ENCODE measurements at regions not wholly inside any gene's neighbourhood (a gene's known extent, or its start where the extent isn't known, plus 50 kb on each side); places are given as distances from the start of the nearest gene placed in this dataset.
"Not testable (repeated sequence)": the region's sequence is repeated elsewhere in the genome, so short reads cannot be mapped to it uniquely, and the experiment has no call there.

DNA sequence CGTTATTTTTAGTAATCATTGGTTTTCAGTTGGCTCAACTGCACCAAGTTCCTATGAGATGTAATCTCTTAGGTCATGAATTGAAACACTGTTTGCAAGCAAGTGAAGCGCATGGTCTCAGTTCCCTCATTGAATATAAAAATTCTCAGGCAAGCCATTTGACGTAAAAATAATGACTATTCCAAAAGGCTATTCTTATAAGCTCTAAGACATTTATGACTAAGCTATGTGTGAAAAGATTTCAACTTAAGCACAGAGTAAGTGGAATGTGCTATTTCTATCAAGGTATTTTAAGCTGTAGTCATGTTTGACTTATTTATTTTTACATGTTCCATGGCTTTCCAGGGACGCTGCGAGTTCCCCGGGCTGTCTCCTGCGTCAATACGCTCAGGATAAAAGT, 248.5 kb downstream of the THBS2 start:
- no peak for DNase-seq

DNA sequence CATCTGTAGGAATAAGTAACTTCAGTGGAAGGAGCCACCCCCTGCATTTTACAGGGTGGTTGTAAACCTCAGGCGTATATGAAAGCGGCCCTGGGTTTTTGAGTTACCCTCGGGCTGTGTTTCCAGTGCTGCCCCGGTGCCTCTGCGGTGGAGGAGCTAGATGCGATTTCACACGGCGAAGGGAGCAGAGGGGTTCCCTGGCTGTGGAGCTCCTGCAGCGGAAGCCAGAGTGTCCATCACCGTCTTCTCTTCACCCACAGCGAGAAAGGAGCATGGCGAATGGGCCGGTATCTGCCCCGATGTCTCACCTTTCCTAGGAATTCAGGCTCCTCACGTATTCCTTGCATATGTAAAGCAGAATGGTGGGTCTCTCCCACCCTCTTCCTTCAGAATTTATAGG, 253.6 kb downstream of the THBS2 start:
- DNase-seq = no peak

DNA sequence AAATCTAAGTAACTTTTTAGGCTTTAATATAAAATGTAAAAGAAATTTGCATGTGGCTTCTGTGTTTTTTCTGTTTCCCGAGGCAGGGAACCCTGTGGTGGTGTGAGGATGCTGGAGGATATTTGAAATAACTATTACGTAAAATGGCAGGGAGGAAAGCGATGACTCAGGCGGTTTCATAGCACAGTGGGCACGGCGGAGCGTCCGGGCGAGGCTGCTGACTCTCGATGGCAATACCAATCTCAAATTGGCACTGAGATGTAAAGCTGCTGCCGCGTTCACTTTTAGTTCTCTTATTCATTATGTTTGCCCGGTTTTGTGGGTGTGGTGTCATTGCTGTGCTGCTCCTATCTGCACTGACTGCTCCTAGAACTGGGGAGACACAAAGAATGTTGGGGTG, 254.3 kb downstream of the THBS2 start:
- DNase-seq = no peak

DNA sequence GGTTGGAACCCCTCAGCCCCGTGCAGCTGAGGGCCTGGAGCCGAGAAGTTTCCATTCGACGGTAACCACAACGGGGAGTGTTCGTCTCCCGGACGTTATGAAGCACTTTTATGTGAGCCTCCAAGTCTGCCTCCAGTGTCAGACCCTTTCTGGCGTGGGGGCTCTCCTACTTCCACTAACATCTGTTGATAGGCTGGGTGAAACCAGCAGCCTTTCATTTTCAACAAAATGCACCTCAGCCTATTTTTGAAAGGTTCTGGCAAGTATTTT, 257.4 kb downstream of the THBS2 start:
- no peak for DNase-seq

DNA sequence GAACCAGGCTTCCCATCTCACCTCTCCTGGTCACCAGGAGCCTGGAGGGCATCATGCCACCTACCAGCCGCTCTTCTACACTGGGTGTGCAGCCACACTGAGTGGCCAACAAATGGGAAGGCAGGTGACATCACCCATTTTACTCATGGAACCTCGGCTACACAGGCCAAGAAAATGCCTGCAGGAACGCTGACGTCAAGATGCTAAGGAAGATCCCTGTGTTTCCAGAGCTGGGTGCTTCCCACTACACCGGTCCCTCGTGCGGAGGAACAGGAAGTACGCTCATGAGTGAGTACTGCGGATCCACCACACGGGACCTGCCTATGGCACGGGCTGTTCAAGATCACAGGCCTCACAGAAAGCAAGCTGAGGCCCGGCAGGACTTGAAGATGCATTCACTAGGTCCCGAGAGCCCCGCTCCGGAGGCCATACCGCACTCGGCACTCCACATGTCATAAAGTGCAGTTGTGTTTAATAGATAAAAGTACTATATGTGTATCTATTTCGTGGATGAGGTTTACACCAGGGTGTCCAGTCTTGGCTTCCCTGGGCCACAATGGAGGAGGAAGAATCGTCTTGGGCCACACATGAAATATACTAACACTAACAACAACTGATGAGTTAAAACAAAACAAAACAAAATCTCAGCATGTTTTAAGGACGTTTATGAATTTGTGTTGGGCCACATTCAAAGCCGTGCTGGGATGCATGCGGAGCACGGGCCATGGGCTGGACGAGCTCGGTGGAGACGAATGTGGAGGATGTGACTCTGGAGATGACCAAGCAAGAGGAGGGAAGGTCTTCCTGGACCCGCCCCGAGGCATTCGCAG, 257.9 kb downstream of the THBS2 start:
- no peak for DNase-seq

DNA sequence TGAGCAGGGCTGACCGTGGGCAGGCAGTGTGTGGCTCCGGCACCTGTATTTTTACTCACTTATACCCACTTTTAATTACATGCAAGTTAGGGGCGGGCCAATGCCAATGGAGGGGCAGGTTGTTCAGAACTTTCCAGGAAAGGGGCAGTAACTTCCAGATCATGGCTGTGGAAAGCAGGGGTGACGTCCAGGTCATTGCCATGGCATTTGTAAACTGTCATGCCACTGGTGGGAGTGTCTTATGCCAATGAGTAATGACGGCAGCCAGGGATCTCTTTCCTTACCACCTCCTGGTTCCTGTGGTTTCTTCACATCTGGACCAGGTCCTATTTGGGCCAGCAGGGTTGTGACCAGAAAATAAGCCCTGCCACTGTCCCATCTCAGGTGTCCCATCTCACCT, 258.7 kb downstream of the THBS2 start:
- no peak for DNase-seq

DNA sequence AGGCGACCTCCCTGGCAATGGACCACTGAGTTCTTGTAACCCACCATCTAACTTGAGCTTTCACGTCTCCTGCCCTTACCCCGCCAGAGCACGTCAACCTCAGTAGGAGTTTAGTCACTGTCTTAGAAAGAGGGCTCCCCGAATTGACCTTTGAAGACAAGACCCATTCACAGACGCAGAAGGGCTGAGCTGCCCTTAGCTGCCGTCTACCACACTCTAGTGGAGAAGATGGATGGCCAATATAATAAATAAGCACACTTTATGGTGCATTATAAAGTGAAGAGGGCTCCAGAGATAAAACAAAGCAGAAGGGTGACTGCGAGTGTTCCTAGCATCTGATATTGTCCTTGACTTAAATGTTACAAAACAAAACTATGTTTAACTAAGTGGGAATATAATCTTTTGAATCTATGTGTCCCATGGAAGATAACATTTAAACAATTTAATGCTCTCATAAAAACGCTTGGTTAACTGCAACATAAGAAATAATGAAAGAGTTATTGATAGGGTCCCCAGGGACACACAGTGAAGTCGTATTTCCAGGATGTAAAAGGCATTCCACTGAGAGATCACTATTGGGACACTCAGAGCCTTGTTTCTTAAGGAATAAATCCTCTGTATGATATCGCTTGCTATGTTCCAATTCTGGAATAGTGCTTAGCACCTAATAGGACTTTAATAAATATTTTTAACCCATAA, 261.1 kb downstream of the THBS2 start:
- no peak for DNase-seq

DNA sequence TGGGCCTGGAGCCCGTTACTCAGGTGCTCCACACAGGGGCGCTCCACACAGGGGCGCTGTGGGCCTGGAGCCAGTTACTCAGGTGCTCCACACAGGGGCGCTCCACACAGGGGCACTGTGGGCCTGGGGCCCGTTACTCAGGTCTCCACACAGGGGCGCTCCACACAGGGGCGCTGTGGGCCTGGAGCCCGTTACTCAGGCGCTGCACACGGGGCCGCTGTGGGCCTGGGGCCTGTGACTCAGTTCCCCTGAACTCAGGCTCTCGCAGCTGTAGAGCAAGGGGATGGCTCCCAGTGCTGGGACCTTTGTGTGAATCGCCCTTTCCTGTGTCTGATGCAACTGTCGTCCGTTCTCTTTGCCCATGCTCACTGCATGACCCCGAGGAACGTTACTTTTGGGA, 262.0 kb downstream of the THBS2 start:
- DNase-seq = not testable (repeated sequence)

DNA sequence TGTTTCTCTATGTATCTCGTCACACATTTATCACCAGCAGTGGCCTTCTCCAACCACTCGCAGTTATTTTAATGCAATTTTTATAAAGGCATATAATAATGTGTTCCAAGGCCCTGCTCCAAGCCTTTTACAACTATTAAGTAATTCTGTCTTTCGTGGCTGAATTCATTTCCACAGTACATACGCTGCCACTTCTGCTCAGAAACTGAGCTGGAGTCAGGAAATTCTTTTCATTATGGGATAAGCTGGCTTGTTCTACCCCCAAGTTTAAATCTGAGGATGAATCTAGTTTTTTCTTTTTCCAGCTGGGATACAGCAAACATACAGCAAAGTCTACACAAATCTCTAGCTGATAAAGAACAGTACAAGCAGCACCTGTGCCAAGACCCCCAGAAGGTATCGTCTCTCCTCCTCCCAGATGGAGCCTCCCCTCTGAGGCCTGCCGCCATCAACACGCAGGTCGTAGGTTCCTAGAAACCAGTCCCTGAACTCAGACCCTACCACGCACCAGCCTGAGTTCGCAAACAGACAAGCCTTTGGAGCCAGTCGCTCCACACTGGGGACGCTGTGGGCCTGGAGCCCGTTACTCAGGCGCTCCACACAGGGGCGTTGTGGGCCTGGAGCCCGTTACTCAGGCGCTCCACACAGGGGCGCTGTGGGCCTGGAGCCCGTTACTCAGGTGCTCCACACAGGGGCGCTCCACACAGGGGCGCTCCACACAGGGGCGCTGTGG, 263.5 kb downstream of the THBS2 start:
- no peak for DNase-seq

DNA sequence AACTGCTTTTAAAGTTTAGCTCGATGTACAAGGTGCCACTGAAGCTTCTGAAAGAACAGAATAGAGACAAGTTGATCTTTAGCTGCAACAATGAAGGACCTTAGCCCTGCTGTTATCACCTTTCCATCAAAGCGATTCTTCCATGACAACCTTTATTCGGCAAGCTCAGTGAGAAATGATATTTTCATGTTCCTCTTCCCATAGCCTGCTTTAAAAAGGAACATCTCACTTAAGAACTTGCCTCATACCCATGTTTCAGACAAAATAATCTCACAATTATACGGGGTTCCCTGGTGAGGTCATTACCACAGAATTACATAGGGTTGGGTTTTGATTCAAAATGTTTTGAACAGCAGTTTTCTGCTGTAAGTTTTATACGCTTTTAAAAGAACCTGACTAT, 264.2 kb downstream of the THBS2 start:
- DNase-seq = no peak

DNA sequence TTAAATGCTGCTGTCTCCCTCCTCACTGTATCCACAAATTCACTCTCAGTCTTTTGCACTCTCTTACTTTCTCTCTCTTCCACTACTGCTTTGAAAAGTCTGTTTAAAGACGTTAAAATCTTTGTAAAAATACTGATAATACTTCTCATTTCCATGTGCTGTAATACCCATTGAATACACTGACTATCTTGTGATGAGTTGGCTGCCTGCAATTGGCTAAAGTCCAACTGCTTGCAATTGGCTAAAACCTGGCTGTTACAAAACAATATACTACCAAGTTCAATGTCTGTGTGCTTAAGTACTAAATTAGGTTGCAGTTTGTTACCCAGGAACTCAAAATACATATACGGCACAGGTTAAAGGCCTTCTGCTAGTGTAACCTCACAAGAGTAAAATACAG, 264.8 kb downstream of the THBS2 start:
- no peak for DNase-seq

DNA sequence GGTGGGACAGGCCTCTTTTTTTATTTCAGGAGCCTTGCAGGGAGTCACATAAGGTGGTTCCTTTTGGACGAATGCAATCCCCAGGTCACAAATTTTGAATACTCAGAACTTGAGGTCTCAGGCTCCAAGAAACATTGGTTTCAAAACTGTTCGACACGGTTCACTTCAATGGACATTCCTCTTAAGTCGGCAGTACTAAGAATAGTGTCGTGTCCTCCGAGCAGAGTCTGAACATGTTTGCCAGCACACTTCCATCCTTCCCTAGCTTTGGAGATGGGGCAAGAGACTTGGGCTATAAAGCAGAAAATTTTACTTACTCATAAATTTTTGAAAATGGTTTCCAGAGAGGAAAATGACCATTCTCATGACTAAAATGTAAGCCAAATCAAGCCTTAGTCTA, 265.4 kb downstream of the THBS2 start:
- DNase-seq = no peak

DNA sequence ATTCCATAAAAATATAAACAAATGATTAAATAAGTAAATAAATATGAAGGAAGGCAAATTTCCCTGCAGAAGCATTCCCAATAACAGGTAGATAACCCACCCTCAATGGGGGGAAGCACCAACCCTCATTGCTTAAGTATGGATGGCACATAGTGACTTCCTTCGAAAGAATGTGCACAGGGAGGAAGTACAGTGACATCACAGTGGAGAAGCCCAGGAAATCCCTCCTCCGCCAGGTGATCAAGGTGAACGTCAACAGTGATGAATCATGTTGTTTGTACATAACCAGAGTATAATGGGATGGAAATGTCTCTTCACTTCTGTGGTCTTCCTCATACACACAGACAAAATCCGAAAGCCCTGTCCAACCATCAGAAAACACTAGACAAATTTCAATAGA, 267.9 kb downstream of the THBS2 start:
- DNase-seq = no peak

DNA sequence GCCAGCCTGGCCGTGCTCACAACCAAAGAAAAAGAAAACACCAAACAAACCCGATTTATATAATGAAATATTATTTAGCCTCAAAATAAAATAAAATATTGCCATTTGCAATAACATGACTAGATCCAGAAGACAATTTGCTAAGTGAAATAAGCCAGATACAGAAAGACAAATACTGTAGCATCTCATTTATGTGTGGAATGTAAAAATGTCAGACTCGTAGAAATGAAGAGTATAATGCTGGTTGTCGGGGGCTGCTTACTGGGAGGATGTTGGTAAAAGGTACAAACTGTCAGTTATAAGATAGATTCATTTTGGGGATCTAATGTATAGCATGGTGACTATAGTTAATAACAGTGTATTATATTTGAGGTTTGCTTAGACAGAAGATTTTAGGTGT, 269.7 kb downstream of the THBS2 start:
- DNase-seq = no peak

DNA sequence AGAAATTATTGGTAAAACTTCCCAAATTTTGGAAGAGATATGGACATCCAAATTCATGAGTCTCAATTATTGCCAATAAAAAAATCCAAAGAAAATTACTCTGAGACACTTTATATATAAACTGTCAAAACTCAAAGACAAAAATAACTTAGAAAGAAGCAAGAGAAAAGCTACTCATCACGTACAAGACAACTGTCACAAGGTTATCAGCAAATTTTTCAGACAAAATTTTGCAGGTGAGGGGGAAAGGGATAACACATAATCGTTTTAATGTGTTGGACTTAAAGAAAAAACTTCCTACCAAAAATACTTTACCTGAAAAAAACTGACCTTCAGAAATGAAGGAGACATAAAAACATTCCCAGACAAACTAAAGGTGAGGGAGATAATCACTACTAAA, 272.5 kb downstream of the THBS2 start:
- DNase-seq = no peak

DNA sequence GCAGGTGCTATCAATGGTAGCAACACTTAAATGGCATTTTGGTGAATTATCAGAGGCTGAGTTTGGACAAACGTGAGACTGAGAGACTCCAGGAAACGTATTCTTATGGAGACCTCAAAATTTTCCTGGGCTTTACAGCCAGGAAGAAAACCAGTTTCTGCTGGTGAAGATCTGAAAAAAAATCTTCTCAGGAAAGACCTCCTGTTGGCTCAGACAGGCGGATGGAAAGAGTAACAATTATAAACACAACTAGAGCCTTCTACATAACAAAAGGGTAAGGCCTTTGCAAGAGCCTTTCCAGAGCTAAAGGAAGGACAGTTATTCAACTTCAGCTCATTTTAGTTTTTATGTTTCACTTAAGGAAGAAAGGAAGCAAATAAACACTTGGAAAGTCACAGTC, 274.4 kb downstream of the THBS2 start:
- DNase-seq = no peak

DNA sequence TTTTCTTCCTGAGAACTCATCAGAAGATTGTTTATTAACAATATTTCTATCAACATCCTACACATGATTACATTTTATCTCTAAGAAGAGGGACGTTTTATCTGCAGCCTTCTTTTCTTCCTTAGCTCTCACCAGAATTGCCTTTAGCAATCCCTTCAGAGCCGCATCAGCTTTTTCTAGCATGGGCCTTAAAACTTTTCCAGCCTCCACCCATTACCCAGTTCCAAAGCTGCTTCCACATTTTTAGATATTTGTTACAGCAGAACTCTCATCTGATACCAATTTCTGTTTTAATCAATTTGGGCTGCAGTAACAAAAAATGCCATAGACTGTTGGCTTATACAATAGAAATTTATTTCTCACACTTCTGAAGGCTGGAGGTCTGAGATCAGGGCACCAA, 281.5 kb downstream of the THBS2 start:
- no peak for DNase-seq

DNA sequence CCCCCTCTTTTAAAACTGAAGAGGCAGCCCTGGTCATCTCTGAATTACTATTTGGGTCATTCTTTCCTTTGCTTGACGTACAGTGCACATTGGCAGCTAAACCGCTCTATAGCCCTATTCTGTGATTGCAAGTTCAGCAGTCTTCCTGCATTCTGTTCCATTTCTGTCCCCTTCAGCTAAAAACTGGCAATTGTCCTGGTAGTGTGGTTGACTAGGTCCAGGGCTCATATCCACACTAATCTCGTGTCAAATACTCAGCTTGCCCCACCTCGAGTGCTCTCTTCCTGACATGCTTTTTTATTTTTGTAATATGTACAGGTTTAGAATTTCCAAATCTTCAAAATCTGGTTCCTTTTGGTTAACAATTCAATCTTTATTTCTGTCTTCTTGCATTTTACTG, 282.1 kb downstream of the THBS2 start:
- no peak for DNase-seq

DNA sequence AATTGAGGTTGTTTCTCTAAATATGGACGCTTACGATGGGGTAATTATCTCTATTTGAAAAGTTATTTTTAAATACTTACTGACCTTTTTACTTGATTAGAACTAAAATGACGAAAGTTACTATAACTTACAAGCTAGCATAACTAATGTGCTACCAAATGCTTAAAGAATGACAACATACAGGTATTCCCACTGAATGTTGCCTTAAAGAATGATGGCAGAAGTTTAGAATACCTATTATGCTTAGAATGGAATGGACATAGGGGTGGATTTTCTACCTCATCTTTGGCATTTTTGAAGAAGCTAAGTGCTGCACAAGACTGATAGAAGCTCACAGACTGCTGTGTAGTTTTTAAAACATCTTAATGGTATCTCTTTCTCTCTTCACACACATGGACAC, 284.8 kb downstream of the THBS2 start:
- DNase-seq = no peak

DNA sequence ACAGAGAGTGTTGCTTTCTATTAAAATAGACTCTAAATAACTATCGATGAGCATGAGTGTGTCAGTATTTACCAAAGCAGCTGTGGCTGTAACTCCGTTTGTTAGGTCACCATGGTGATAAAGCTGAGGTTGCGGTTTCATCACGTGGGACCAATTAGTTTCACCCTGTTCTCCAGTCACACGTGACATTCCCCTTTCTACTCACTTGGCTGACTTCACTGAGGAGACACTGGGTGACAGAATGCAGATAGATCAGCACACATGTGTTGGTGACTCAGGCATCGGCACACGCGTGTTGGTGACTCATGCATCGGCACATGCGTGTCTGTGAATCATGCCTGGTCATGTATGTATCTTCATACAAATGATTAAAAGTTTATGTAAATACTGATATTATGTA, 285.4 kb downstream of the THBS2 start:
- DNase-seq = peak in 4 of 14 donors; percentile 1 to 29 (median 5)

DNA sequence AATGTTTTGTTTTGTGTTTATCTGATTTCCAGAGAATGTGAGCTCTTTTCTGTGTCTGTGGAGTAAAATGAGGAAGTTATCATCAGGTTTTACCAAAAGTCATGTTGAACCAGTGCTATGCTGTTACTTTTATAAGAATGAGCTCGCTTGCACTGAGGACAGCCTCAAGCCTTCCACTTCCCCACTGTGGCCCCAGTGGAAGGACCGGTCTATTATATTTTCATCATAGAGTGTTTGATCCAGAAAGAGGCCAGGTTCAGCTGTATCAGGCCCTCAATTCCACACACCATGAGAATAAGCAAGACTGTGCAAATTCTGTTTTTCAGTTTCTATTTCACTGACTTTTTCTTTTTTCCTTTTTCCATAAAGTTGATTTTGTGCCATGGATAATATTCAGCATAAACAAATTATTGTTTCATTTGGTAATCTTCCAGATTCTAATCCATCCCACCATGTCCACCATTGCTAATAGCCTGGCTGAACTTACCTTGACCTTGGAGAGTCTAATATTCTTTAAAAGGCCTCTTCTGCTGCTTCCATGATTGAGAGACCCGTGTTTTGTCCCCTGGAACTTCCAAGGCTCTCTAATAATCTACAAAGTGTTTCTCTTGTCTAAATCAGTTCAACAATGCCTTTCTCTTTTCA, 286.2 kb downstream of the THBS2 start:
- DNase-seq = no peak

DNA sequence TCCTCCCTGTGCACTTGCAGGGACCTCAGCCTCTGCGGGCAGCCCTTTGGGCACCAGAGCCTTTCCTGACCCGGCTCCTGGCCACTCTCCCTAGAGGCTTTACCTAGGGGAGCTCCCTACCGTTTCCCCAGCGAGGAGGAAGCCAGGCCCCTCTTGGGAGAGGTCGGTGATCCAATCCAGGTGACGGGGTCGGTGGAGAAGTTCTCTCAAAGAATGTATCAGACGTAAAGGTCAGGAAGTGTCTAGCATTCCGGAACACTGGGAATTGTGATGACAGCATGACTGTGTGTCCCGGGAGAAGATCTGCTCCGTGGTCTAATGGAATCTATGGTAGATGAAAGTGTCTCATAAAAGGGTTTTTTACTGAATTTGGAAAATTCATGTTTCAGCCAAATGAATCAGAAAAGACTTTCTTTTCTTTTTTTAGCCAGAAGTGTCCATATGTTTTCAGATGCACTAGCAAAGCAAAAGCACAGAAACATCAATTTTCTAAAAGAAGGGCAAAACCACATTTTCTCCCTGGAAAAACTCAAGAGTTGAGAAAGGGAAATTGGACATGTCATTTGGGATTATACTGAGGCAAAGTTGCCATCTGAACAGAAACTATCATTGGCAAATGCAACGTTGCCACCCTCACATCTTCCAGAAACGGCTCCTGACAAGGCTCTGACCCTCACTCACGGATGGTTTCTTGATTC, 289.4 kb downstream of the THBS2 start:
- DNase-seq = no peak

DNA sequence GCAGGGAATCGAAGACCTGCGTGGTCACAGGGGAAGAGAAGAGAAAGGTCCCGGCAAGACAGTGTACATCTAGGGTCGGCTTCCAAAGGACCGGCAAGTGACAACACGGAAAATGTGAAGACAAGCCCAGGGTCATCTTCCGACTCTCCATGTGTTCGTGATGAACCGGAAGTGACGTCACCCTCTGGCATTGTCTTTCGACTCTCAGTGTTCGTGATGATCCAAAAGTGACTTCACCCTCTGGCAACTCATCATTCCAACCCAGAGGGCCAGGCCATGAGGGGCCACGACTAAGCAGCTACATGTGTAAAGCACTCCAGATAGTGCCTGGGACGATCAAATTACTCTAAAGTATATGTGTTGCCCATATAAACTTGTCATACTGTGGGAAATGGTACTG, 290.8 kb downstream of the THBS2 start:
- DNase-seq = no peak

Data from C1 segment of cervical spinal cord (tissue), 14 donors.